ENCODE measurements at regions not wholly inside any gene's neighbourhood (a gene's known extent, or its start where the extent isn't known, plus 50 kb on each side); places are given as distances from the start of the nearest gene placed in this dataset.

GRCh38 chr15:61457050-61457733 is 228.1 kb upstream of the RORA start:
- no peak for DNase-seq
- no peak for TF ChIP-seq CTCF (IDR thresholded peaks at IDR 0.05; ENCODE audit: low read depth, low read length)
- Histone ChIP-seq H3K9me3 (ENCODE audit: severe bottlenecking) (peaks cover 2% of the 10 kb centered on the region), H3K27ac (no peak overlapping the region), H3K4me3 (ENCODE audit: low read depth, low read length) (no peak overlapping the region), H3K36me3 (no peaks in the 10 kb centered on the region), H3K27me3 (ENCODE audit: insufficient read depth, low read depth, severe bottlenecking) (no peaks in the 10 kb centered on the region)

DNA sequence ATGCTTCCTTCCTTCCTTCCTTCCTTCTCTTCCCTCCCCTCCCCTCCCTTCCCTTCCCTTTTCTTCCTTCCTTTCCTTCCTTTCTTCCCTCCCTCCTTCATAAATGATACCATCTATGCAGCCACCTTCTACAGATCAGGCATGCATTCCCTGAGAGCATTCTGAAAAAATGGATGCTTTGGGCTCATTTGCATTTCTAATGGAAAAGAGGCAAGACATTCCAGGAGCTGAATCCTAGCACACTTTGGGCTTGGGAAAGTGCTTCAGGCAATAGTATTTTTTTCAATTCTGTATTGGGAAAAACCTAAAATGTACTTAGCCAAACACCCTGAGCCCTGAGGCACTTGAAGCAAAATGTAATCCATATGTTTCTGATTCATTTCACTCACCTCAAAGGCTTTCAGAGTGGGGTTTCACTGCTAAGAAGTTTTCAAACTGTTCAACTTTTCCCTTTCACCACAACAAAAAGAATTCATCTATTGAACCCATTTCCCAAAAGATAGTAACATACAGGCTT is 220.1 kb upstream of the RORA start:
- Histone ChIP-seq H3K36me3 (no peaks in the 10 kb centered on the region), H3K27me3 (ENCODE audit: insufficient read depth, low read depth, severe bottlenecking) (no peaks in the 10 kb centered on the region), H3K4me3 (ENCODE audit: low read depth, low read length) (no peak overlapping the region), H3K9me3 (ENCODE audit: severe bottlenecking) (peaks cover 6% of the 10 kb centered on the region), H3K27ac (no peak overlapping the region)
- no peak for TF ChIP-seq CTCF (IDR thresholded peaks at IDR 0.05; ENCODE audit: low read depth, low read length)
- DNase-seq, result no peak

GRCh38 chr15:61447981-61448380 is 218.9 kb upstream of the RORA start:
- H3K27me3 ChIP-seq (ENCODE audit: insufficient read depth, low read depth, severe bottlenecking), result no peaks in the 10 kb centered on the region
- peaks cover 8% of the 10 kb centered on the region for H3K9me3 ChIP-seq (ENCODE audit: severe bottlenecking)
- DNase-seq, result no peak
- no peak for TF ChIP-seq CTCF (IDR thresholded peaks at IDR 0.05; ENCODE audit: low read depth, low read length)
- H3K36me3 ChIP-seq, result no peaks in the 10 kb centered on the region
- H3K27ac ChIP-seq, result no peak overlapping the region
- no peak overlapping the region for H3K4me3 ChIP-seq (ENCODE audit: low read depth, low read length)

DNA sequence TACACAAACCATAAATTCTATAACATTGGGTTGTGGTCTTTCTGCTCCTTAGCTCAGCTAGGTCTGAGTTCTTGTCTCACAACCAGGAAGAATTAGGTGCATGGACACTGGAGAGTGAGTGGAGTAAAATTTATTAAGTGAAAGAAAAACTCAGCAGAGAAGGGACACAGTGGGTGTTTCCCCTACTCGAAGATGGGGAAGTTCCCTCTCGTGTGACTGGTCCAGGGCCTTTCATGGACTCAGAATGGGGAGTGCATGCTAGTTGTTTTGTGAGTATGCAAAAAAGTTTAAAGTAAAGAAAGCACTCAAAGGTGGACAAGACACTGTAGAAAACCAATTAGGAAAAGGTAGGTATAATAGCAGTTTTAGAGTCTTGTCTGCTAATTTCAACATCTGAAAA is 215.5 kb upstream of the RORA start:
- no peak for TF ChIP-seq CTCF (IDR thresholded peaks at IDR 0.05; ENCODE audit: low read depth, low read length)
- no peak for DNase-seq
- Histone ChIP-seq H3K27ac (no peak overlapping the region), H3K36me3 (no peaks in the 10 kb centered on the region), H3K27me3 (ENCODE audit: insufficient read depth, low read depth, severe bottlenecking) (no peaks in the 10 kb centered on the region), H3K4me3 (ENCODE audit: low read depth, low read length) (no peak overlapping the region), H3K9me3 (ENCODE audit: severe bottlenecking) (peaks cover 8% of the 10 kb centered on the region)

DNA sequence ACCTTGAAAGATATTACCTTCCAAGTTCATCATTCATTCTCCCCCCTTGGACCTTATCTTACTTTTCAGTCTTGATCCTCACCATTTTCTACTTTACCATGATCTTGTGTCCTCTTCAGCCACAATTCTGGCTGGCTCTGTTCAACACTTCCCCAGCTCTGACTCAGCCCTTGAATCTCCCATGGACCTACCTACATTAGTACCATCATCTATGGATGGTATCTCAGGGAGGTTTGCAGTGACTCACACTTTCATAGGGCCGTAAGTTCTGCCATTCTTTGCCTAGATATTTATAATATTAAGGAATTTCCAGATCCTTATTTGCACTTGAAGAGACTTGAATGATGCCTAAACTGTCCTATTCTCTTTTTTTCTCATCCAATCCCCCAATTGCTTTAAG is 213.7 kb upstream of the RORA start:
- DNase-seq, result no peak
- Histone ChIP-seq H3K27me3 (ENCODE audit: insufficient read depth, low read depth, severe bottlenecking) (no peaks in the 10 kb centered on the region), H3K4me3 (ENCODE audit: low read depth, low read length) (no peak overlapping the region), H3K9me3 (ENCODE audit: severe bottlenecking) (peaks cover 8% of the 10 kb centered on the region), H3K27ac (no peak overlapping the region), H3K36me3 (no peaks in the 10 kb centered on the region)
- TF ChIP-seq CTCF (IDR thresholded peaks at IDR 0.05; ENCODE audit: low read depth, low read length), result no peak

DNA sequence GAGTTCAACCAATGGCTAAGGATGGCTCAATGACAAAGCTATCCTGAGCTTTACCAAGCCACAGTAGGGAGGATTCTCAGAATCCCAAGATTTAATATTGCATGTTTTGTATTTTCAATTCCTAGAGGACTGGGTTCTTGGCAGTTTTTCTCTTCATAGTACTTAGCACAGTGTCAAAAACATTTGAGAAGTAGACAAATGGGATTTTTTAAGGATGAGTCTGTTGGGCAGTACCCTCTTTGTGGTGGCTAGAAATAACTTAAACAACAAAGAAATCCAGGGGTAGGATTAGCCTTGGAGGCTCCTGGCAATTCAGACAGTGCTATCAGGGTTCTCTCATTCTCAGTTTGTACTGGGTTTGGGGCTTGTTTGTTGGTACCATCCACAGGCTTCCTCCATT is 212.8 kb upstream of the RORA start:
- Histone ChIP-seq H3K9me3 (ENCODE audit: severe bottlenecking) (peaks cover 8% of the 10 kb centered on the region), H3K27ac (no peak overlapping the region), H3K4me3 (ENCODE audit: low read depth, low read length) (no peak overlapping the region), H3K36me3 (no peaks in the 10 kb centered on the region), H3K27me3 (ENCODE audit: insufficient read depth, low read depth, severe bottlenecking) (no peaks in the 10 kb centered on the region)
- no peak for TF ChIP-seq CTCF (IDR thresholded peaks at IDR 0.05; ENCODE audit: low read depth, low read length)
- DNase-seq, result no peak

Measured in WERI-Rb-1 (cell line).